ENCODE measurements at regions not wholly inside any gene's neighbourhood (a gene's known extent, or its start where the extent isn't known, plus 50 kb on each side); places are given as distances from the start of the nearest gene placed in this dataset.

DNA sequence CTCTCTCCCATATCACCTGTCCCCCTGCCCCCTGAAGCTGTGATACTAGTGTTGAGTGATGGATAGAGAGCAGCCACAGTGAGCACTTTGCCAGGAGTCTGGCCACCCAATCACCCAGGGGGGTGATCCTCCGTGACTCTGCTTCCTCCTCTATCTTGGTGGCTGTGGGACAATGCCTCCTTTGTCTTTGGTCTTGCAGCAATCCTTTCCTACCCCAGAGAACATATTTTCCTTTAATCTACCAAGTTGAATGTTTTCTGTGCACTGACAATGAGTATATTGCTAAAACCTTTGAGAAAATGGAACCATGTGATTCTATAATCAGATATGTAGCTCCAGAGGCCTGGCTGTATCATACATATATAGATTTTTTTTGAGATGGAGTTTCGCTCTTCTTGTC is 58.1 kb upstream of the HEPHL1 start:
- no peak for DNase-seq (ENCODE audit: low spot score)

DNA sequence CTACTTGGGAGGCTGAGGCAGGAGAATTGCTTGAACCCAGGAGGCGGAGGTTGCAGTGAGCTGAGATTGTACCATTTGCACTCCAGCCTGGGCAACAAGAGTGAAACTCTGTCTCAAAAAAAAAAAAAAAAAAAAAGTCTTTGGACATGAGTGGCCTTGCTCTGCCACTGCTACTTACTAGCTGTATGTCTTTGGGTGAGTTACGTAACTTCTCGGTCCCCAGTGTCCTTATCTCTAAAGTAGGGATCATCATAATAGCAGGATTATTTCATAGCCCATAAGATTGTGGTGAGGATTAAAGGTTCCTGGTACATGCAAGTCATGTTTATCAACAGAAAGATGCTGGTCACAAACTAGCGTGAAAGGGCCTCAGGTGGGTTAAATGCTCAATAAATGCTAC is 53.9 kb upstream of the HEPHL1 start:
- DNase-seq (ENCODE audit: low spot score), result no peak

DNA sequence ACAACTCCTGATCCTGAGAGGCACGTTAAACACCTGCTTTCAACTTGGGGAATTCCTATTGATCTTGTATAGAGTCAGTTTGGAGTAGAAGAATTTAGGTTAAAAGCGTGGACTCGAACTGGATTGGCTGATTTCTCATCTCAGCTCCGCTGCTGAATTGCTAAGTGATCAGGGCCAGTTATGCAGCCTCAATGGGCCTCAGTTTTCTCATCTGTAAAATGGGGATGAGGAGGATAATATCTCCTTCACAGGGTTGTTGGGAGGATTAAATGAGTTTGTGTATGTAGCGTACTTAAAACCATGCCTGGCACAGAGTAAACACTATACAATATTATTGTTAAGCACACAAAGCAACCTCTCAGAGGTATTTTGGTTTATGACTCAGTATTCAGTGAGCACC is 53.2 kb upstream of the HEPHL1 start:
- no peak for DNase-seq (ENCODE audit: low spot score)

DNA sequence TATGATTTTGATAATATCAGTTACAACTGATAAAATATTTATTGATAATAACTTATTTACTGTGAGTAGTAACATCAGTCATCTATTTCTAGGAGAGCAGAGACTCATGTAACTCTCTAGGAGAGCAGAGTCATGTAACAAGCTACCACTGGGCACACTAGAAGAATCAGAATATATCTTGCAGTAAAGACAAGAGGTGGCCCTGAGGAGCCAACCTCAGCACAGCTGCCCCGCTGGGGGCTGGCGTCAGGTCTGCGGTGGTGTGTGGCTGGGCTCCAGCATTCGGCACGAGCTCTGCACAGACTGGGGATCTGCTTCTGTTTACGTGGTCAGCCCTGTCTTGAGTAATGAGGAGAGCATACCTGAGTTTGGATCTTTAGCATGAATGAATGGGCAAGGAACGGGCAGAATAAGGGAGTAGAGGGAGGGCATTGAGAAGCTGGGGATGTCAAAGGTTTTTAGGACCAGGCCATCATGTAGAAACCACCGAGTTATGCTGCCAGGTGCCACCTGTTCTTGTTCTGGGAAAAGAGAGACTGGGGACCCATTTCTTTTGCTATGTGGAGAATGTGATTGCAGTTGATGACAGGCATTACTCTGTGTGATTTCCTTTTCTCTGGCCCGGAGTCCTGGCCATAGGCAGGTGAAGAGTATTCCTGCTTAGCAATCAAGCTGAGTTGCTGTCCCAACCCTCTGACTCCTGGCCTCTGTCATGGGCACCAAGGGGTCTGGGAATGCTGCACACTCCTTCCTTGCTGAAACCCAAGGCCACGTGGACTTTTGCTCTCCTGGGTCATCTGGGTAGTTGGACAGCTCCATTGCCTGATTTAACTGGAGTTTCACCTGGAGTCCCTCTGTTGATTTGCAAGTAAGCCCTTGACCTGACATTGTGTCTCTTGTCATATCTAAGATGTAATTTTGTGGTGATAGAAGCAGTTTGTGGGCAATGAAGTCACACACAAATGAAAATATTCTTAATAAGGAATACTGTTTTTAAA is 50.9 kb upstream of the HEPHL1 start:
- no peak for DNase-seq (ENCODE audit: low spot score)
